Erythroblast (primary cell): ENCODE measurements at regions not wholly inside any gene's neighbourhood (a gene's known extent, or its start where the extent isn't known, plus 50 kb on each side); places are given as distances from the start of the nearest gene placed in this dataset.
"Not testable (repeated sequence)": the region's sequence is repeated elsewhere in the genome, so short reads cannot be mapped to it uniquely, and the experiment has no call there.

Experiments
- DNase-seq, 2 experiments: peaks; one replicate each; lab custom pipeline; 2025; lab: John Stamatoyannopoulos, UW
- GATA1 ChIP-seq: IDR thresholded peaks from 2 replicates; pipeline ENCODE4 v1.6.1; 2011; ENCODE audit warnings: low read depth, mild to moderate bottlenecking, control low read depth, low read length, moderate library complexity
- POLR2A ChIP-seq: IDR thresholded peaks from 2 replicates; pipeline ENCODE4 v1.6.1; 2011; ENCODE audit warnings: mild to moderate bottlenecking, low read length

- TF ChIP-seq POLR2A = no peak
- no peak for TF ChIP-seq GATA1
- DNase-seq = no peak
These were observed 230.7 kb upstream of the SLC16A7 start for GRCh38 chr12:59365133-59365532.

- no peak for DNase-seq
- TF ChIP-seq GATA1 (no peak), POLR2A (no peak)
These were observed 238.0 kb upstream of the SLC16A7 start for GRCh38 chr12:59357811-59358210.

GRCh38 chr12:59346248-59346647, 249.6 kb upstream of the SLC16A7 start:
- DNase-seq = peak; percentile 11 to 32

- TF ChIP-seq POLR2A = no peak
- TF ChIP-seq GATA1 = no peak
- no peak for DNase-seq
These were observed 250.4 kb upstream of the SLC16A7 start for GRCh38 chr12:59345406-59345805.

- no peak for TF ChIP-seq GATA1
- no peak for TF ChIP-seq POLR2A
- DNase-seq = no peak
These were observed 251.6 kb upstream of the SLC16A7 start for GRCh38 chr12:59344224-59344623.

- TF ChIP-seq GATA1 = no peak
- no peak for TF ChIP-seq POLR2A
- no peak for DNase-seq
These were observed 266.4 kb upstream of the SLC16A7 start for GRCh38 chr12:59329462-59329861.

GRCh38 chr12:59328395-59329075, 267.3 kb upstream of the SLC16A7 start:
- DNase-seq = not testable (repeated sequence)

GRCh38 chr12:59326457-59326856, 269.4 kb upstream of the SLC16A7 start:
- DNase-seq = not testable (repeated sequence)

GRCh38 chr12:59322473-59322872, 273.4 kb upstream of the SLC16A7 start:
- no peak for TF ChIP-seq POLR2A
- TF ChIP-seq GATA1 = no peak

GRCh38 chr12:59321278-59321677, 274.6 kb upstream of the SLC16A7 start:
- no peak for DNase-seq

More at GRCh38 chr12:59322473-59322872, 273.4 kb upstream of the SLC16A7 start:
- DNase-seq = no peak

GRCh38 chr12:59320112-59320511, 275.7 kb upstream of the SLC16A7 start:
- no peak for DNase-seq
- TF ChIP-seq GATA1 (no peak), POLR2A (no peak)

More at GRCh38 chr12:59321278-59321677, 274.6 kb upstream of the SLC16A7 start:
- TF ChIP-seq GATA1 = no peak
- no peak for TF ChIP-seq POLR2A

- no peak for DNase-seq
- no peak for TF ChIP-seq GATA1
- TF ChIP-seq POLR2A = no peak
These were observed 276.9 kb upstream of the SLC16A7 start for GRCh38 chr12:59318940-59319339.

GRCh38 chr12:59317598-59317997, 278.2 kb upstream of the SLC16A7 start:
- DNase-seq = no peak
- TF ChIP-seq GATA1 = no peak
- TF ChIP-seq POLR2A = no peak

GRCh38 chr12:59316938-59317337, 278.9 kb upstream of the SLC16A7 start:
- DNase-seq = no peak
- TF ChIP-seq POLR2A (no peak), GATA1 (no peak)

- not testable (repeated sequence) for DNase-seq
These were observed 279.5 kb upstream of the SLC16A7 start for GRCh38 chr12:59316354-59316753.
